ENCODE measurements at regions not wholly inside any gene's neighbourhood (a gene's known extent, or its start where the extent isn't known, plus 50 kb on each side); places are given as distances from the start of the nearest gene placed in this dataset.

DNA sequence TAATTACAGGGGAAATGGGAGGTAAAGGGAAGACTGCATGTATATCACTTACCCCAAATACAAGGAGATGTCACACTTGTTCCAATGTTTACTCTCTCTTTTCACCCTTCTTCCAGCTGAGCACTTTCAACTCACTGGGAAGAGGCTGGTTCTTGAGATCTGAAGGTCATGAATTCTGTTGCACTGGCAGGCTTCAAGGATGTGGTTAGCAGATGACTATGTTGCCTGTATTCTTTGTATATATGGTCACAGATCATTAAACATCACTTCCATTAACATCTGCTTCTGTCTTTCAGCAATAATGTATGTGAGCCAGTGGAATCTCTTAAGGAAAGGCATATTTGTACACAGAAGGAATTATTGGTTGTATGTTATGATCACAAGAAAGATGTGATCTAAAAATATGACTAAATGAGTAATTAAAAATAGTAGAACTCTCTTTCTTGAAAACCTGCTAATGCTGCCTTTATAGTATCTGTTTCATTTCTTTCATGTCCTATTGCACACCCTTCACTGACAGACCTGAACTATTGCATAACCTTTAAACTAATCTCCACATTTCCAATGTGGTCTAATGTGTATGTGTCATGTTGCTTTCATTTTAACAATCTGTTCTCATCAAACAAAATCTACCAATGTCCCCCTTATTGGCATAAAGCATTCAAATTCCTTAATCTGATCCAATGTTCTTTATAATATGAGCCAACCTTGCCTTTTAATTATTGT is 131.4 kb upstream of the EPHA7 start:
- no peak for ATAC-seq
- TF ChIP-seq GLIS3 (CRISPR knock-in tag; IDR thresholded peaks at IDR 0.05): no peak
- no peak for TF ChIP-seq PPARA (CRISPR knock-in tag; IDR thresholded peaks at IDR 0.05; ENCODE audit: borderline replicate concordance)

- no peak for TF ChIP-seq ZFP3 (CRISPR knock-in tag; IDR thresholded peaks at IDR 0.05)
- ATAC-seq: no peak
Measured at GRCh38 chr6:93549868-93550267, 130.5 kb upstream of the EPHA7 start.

DNA sequence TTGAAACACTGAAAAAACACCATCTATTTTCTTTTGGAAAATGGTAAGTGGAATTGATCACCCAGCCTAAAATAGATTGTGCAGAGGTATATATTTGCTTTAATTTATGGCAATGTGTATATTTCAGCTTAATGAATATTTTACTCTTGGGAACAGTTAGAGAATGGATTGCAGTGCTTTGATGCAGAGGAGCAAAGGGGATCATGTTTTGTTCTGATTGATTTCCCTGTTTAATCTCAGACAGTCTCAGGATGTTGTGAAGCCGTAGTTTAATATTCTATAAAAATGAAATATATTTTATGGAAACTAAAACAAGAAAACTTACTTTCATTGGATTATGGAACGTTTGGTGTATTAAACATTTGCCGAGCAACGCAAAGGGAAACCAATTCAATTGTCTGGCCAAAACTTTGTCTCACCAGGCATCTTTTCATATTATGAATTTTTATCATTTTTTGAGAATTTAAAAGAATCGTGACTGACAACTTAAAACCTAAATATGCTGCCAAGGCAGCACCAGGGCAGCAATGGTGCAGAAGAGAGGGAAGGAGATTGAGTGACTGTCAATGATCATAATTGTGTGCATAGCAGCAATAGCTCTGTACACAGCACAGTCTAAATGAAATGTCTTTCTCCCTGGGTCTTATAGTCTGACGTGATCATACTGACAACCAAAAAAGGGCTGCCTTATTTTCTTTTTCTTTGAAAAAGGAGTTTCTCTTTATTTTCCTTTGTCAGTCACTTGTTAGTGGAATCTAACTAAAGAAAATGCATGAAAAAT is 105.5 kb upstream of the EPHA7 start:
- no peak for ATAC-seq
- TF ChIP-seq CSRNP3 (CRISPR knock-in tag; IDR thresholded peaks at IDR 0.05): no peak
- no peak for TF ChIP-seq ISL1 (CRISPR knock-in tag; IDR thresholded peaks at IDR 0.05)
- TF ChIP-seq ZC3H10 (CRISPR knock-in tag; IDR thresholded peaks at IDR 0.05): no peak
- TF ChIP-seq, protein P1, sequence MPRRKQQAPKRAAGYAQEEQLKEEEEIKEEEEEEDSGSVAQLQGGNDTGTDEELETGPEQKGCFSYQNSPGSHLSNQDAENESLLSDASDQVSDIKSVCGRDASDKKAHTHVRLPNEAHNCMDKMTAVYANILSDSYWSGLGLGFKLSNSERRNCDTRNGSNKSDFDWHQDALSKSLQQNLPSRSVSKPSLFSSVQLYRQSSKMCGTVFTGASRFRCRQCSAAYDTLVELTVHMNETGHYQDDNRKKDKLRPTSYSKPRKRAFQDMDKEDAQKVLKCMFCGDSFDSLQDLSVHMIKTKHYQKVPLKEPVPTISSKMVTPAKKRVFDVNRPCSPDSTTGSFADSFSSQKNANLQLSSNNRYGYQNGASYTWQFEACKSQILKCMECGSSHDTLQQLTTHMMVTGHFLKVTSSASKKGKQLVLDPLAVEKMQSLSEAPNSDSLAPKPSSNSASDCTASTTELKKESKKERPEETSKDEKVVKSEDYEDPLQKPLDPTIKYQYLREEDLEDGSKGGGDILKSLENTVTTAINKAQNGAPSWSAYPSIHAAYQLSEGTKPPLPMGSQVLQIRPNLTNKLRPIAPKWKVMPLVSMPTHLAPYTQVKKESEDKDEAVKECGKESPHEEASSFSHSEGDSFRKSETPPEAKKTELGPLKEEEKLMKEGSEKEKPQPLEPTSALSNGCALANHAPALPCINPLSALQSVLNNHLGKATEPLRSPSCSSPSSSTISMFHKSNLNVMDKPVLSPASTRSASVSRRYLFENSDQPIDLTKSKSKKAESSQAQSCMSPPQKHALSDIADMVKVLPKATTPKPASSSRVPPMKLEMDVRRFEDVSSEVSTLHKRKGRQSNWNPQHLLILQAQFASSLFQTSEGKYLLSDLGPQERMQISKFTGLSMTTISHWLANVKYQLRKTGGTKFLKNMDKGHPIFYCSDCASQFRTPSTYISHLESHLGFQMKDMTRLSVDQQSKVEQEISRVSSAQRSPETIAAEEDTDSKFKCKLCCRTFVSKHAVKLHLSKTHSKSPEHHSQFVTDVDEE (CRISPR knock-in tag; IDR thresholded peaks at IDR 0.05): no peak
- TF ChIP-seq POU6F1 (CRISPR knock-in tag; IDR thresholded peaks at IDR 0.05; ENCODE audit: borderline replicate concordance, low read depth): no peak
- TF ChIP-seq RARB (CRISPR knock-in tag; IDR thresholded peaks at IDR 0.05): no peak
- TF ChIP-seq ZFP30 (CRISPR knock-in tag; IDR thresholded peaks at IDR 0.05): no peak
- no peak for TF ChIP-seq ZNF70 (CRISPR knock-in tag; IDR thresholded peaks at IDR 0.05)
- no peak for TF ChIP-seq ESRRG (CRISPR knock-in tag; IDR thresholded peaks at IDR 0.05)
- no peak for TF ChIP-seq ARNTL (CRISPR knock-in tag; IDR thresholded peaks at IDR 0.05; ENCODE audit: borderline replicate concordance, low read depth)
- no peak for TF ChIP-seq PATZ1 (CRISPR knock-in tag; IDR thresholded peaks at IDR 0.05; ENCODE audit: borderline replicate concordance)
- no peak for TF ChIP-seq CSDC2 (CRISPR knock-in tag; IDR thresholded peaks at IDR 0.05)
- no peak for TF ChIP-seq GLIS3 (CRISPR knock-in tag; IDR thresholded peaks at IDR 0.05)
- TF ChIP-seq CREB5 (CRISPR knock-in tag; IDR thresholded peaks at IDR 0.05; ENCODE audit: low read depth): no peak
- no peak for TF ChIP-seq SNAI2 (CRISPR knock-in tag; IDR thresholded peaks at IDR 0.05)
- no peak for TF ChIP-seq TOX (CRISPR knock-in tag; IDR thresholded peaks at IDR 0.05; ENCODE audit: borderline replicate concordance)
- no peak for TF ChIP-seq ZNF565 (CRISPR knock-in tag; conservative IDR thresholded peaks at IDR 0.05; ENCODE audit: low read depth)

Measured in SK-N-SH treated with all-trans-retinoic acid at 6 μM for 48 hours (cell line).